Suprapubic skin (tissue), 4 donors: ENCODE measurements at regions not wholly inside any gene's neighbourhood (a gene's known extent, or its start where the extent isn't known, plus 50 kb on each side); places are given as distances from the start of the nearest gene placed in this dataset.

Source experiments
- CTCF ChIP-seq, 2 donors: fragments of 200-600 bp in 1 of 2; fragments of 450-650 bp in 1 of 2; sonication (generic) in 1 of 2; IDR thresholded peaks; one replicate each; pipeline ENCODE4 v1.5.1; 2016 to 2019; ENCODE audit warnings: antibody characterized with exemption in 2 of 2, mild to moderate bottlenecking in 1 of 2, moderate library complexity in 1 of 2
- POLR2A ChIP-seq, 2 donors: fragments of 450-650 bp; IDR thresholded peaks; one replicate each; pipeline ENCODE4 v1.6.1; 2017; ENCODE audit warnings: antibody characterized with exemption in 2 of 2, mild to moderate bottlenecking in 2 of 2, moderate library complexity in 2 of 2
- POLR2AphosphoS5 ChIP-seq, 3 donors: sonication (generic); formaldehyde crosslinking; IDR thresholded peaks; one replicate each; pipeline ENCODE4 v1.6.1; 2017; ENCODE audit warnings: antibody characterized with exemption in 3 of 3

GRCh38 chr7:90094030-90094429, 60.2 kb upstream of the STEAP1 start:
- TF ChIP-seq CTCF (IDR thresholded peaks at IDR 0.05) (no peak), POLR2A (IDR thresholded peaks at IDR 0.05) (no peak), POLR2AphosphoS5 (IDR thresholded peaks at IDR 0.05) (no peak)
